HL-60 (cell line): ENCODE measurements at regions not wholly inside any gene's neighbourhood (a gene's known extent, or its start where the extent isn't known, plus 50 kb on each side); places are given as distances from the start of the nearest gene placed in this dataset.
A peak's percentile ranks its signal among the peaks of the same experiment; 100 is the strongest.

Source experiments
- DNase-seq, 2 experiments: peaks; one replicate each; pipeline ENCODE4 v3.0.0-alpha.2; 2010 to 2020; ENCODE audit warnings: low read depth in 1 of 2, low spot score in 1 of 2
- H3K27ac ChIP-seq: fragments of 250-450 bp; sonication (Bioruptor Pico); replicated peaks from 2 replicates; pipeline ENCODE4 v1.5.1; 2020; ENCODE audit warnings: mild to moderate bottlenecking, moderate library complexity
- H3K27me3 ChIP-seq: fragments of 250-450 bp; sonication (Bioruptor Pico); 2 replicates; pipeline ENCODE4 v1.5.1; 2021; ENCODE audit warnings: mild to moderate bottlenecking, moderate library complexity; ENCODE audit not compliant: insufficient read depth, poor library complexity, severe bottlenecking
- H3K4me3 ChIP-seq: replicated peaks from 2 replicates; pipeline ENCODE4 v1.5.1; 2011; ENCODE audit warnings: mild to moderate bottlenecking, control low read depth, low read length; ENCODE audit not compliant: insufficient read depth
- GABPA ChIP-seq: IDR thresholded peaks from 2 replicates; pipeline ENCODE4 v1.6.1; 2012; ENCODE audit warnings: low read depth
- POLR2AphosphoS5 ChIP-seq: IDR thresholded peaks from 2 replicates; pipeline ENCODE4 v1.6.1; 2012; ENCODE audit warnings: low read depth
- SPI1 ChIP-seq: IDR thresholded peaks from 2 replicates; pipeline ENCODE4 v1.6.1; 2012; ENCODE audit warnings: low read depth, mild to moderate bottlenecking, borderline replicate concordance
- TF ChIP-seq, protein P1 (sequence below): IDR thresholded peaks from 2 replicates; pipeline ENCODE4 v1.6.1; 2012; ENCODE audit warnings: low read depth; ENCODE audit not compliant: insufficient replicate concordance
- TF ChIP-seq, protein P2 (sequence below): IDR thresholded peaks from one replicate; pipeline ENCODE4 v1.5.1; 2011; ENCODE audit warnings: low read length, control low read depth, inconsistent platforms; ENCODE audit not compliant: insufficient read depth

DNA sequence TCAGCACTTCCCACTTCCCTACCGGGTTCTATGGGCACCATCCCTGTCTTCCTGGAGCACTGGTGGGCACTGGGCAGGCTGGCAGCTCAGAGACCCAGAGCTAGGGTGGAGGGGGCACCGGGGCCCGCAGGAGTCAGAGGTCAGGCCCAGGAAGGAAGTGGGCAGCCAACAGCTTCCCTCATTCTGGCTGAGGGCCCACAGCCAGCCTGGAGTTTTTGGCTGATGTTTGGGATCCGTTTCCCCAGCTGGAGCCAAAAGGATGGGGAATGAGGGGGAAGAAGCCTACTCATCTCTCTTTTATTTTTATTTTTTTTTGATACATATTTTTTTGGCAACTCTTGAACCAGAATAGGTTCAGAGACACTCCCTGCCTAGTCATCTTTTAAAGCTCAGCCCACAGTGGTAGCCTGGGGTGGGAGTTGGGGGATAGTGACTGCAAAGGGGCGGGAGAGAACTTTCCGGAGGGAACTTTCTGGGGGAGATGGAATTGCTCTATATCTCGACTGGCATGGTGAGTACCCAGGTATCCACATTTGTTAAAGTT is 54.2 kb upstream of the MLN start:
- Histone ChIP-seq H3K27ac (no peak overlapping the region), H3K27me3 (peaks cover 54% of the 10 kb centered on the region), H3K4me3 (no peak overlapping the region)
- TF ChIP-seq SPI1 (0 out of 2 replicates have a peak, but pooled peaks have one; percentile 1), POLR2AphosphoS5 (no peak)
- no peak for DNase-seq

DNA sequence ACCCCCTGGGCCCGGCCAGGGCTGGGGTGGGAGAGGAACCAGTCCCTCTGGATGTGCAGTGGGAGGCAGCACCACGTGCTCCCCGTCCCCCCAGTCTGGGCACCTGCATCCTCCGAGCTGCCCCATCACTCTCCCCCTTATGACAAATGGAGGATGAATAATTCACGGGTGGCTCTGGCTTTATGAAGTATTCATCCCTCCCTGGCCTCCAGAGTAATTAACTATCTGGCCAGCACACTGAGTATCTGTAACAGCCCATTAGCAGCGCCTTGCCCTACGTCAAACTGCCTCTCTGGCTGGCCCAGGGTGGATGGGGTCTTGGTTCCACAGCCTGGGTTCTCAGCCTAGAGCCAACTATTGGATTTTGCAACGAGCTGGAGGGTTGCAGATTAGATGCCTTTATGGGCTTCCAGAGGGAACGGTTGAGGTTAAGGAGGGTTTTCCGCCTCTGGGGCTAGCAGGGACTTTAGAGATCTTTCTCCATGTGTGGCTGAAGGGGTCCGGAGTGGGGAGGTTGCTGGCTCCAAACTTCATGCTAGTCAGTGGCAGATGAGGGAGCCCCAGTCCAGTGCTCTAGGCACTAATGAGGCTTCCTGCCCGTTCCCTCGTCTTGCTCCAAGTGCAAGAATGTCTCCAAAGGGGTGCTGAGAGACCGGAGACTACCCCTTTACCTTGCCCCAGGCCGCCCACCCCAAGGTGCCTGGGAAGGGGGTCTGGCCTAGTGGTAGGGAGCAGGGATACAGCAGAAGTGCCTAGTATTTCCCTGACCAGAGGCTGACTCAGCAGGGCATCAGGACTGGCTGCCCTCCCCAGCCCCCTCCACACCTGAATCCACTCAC is 53.5 kb upstream of the MLN start:
- Histone ChIP-seq H3K4me3 (no peak overlapping the region), H3K27me3 (peaks cover 58% of the 10 kb centered on the region), H3K27ac (no peak overlapping the region)
- no peak for DNase-seq
- no peak for TF ChIP-seq SPI1
- TF ChIP-seq, protein P1, sequence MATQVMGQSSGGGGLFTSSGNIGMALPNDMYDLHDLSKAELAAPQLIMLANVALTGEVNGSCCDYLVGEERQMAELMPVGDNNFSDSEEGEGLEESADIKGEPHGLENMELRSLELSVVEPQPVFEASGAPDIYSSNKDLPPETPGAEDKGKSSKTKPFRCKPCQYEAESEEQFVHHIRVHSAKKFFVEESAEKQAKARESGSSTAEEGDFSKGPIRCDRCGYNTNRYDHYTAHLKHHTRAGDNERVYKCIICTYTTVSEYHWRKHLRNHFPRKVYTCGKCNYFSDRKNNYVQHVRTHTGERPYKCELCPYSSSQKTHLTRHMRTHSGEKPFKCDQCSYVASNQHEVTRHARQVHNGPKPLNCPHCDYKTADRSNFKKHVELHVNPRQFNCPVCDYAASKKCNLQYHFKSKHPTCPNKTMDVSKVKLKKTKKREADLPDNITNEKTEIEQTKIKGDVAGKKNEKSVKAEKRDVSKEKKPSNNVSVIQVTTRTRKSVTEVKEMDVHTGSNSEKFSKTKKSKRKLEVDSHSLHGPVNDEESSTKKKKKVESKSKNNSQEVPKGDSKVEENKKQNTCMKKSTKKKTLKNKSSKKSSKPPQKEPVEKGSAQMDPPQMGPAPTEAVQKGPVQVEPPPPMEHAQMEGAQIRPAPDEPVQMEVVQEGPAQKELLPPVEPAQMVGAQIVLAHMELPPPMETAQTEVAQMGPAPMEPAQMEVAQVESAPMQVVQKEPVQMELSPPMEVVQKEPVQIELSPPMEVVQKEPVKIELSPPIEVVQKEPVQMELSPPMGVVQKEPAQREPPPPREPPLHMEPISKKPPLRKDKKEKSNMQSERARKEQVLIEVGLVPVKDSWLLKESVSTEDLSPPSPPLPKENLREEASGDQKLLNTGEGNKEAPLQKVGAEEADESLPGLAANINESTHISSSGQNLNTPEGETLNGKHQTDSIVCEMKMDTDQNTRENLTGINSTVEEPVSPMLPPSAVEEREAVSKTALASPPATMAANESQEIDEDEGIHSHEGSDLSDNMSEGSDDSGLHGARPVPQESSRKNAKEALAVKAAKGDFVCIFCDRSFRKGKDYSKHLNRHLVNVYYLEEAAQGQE, result no peak
- TF ChIP-seq GABPA, result no peak
- TF ChIP-seq, protein P2, sequence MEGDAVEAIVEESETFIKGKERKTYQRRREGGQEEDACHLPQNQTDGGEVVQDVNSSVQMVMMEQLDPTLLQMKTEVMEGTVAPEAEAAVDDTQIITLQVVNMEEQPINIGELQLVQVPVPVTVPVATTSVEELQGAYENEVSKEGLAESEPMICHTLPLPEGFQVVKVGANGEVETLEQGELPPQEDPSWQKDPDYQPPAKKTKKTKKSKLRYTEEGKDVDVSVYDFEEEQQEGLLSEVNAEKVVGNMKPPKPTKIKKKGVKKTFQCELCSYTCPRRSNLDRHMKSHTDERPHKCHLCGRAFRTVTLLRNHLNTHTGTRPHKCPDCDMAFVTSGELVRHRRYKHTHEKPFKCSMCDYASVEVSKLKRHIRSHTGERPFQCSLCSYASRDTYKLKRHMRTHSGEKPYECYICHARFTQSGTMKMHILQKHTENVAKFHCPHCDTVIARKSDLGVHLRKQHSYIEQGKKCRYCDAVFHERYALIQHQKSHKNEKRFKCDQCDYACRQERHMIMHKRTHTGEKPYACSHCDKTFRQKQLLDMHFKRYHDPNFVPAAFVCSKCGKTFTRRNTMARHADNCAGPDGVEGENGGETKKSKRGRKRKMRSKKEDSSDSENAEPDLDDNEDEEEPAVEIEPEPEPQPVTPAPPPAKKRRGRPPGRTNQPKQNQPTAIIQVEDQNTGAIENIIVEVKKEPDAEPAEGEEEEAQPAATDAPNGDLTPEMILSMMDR, result no peak
- no peak for TF ChIP-seq POLR2AphosphoS5

DNA sequence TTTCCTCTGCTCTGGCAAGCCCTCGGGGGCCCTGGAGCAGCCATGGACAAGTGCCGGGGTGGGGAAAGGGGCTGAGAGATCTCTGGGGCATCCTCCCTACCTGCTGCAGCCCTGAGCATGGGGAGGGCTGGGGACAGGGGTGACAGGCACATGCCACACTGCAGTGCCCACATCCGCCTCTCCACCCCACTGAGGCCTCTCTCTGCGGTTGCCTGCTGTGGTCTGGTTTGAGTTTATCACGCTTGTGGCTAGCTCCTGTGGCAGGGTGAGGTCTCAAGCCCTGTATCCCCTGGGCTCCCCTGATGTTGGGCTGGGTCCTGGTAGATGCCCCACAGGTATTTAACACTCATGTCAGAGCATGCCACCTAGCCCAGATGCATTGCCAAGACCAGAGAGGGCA is 52.9 kb upstream of the MLN start:
- no peak for TF ChIP-seq GABPA
- peak; percentile 98 for TF ChIP-seq POLR2AphosphoS5
- peak; percentile 35 to 81 for DNase-seq

DNA sequence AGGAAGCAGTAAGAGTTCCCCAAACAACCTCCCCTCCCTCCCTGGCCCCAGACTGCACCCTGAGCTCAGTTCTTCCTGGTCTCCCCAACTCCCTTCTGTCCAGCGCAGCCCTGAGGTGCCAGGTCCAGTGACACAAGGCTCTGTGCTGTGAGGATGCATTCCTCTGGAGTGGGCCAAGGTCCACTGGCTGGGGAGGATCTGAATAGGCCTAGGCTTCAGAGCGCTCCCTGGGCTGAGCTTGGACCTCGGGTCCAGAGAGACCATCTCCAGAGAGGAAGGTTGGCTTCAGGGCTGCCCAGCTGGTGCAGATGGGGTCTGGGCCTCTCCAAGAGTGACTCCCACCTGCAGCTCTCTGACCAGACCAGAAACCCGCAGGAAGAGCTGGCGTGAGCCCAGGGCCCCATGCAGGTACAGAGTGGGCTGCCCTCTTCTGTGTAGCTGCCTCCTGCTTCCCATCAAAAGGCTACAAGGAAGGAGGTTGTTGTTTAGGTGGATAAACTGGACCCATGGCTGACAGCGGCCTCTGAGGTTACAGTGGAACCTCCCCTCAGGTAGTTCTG is 52.3 kb upstream of the MLN start:
- no peak for DNase-seq
- TF ChIP-seq GABPA (no peak), POLR2AphosphoS5 (no peak), SPI1 (no peak)
- TF ChIP-seq, protein P1, result no peak
- TF ChIP-seq, protein P2, result no peak

More for the DNA sequence above, 52.9 kb upstream of the MLN start:
- Histone ChIP-seq H3K27me3 (peaks cover 59% of the 10 kb centered on the region), H3K4me3 (no peak overlapping the region), H3K27ac (no peak overlapping the region)

More for the DNA sequence above, 52.3 kb upstream of the MLN start:
- Histone ChIP-seq H3K4me3 (no peak overlapping the region), H3K27me3 (peaks cover 64% of the 10 kb centered on the region), H3K27ac (no peak overlapping the region)
